ENCODE measurements at regions not wholly inside any gene's neighbourhood (a gene's known extent, or its start where the extent isn't known, plus 50 kb on each side); places are given as distances from the start of the nearest gene placed in this dataset.

DNA sequence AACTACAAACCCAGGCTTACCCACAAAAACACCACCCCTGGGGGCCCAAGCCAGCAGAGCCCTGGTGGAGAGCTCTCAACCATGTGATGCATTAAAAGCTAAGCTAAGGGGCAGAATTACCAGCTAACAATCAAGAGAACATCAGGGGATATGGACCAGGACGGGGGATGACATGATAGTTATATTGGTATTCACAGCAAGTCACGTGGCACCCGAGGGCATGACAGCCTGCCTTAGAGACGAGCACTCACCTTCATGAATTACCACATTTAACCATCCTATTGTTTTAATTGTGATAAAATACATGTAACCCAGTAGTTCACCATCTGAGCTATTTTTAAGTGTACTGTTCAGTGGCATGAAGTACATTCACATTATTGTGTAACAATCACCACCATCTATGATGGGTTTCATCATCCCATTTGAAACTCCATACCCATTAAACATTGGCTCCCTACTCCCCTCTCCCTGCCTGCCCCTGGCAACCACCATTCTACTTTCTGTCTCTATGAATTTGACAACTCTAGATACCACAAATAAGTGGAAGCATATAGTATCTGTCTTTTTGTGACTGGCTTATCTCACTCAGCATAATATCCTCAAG, 245.6 kb downstream of the ANAPC1 start:
- Histone ChIP-seq H3K36me3 (replicated peaks in 1 of 2; ENCODE audit: control insufficient read depth in 1 of 2, insufficient read depth in 2 of 2, low read length in 1 of 2) (no peaks in the 10 kb centered on the region), H3K27ac (ENCODE audit: low read depth in 2 of 2, low read length in 1 of 2) (no peak overlapping the region), H3K4me3 (ENCODE audit: low read depth in 2 of 2, low read length in 1 of 2) (no peak overlapping the region), H3K79me2 (ENCODE audit: insufficient read depth) (no peaks in the 10 kb centered on the region), H3K4me2 (no peak overlapping the region), H3K4me1 (ENCODE audit: control insufficient read depth in 1 of 2, insufficient read depth in 2 of 2, low read depth in 1 of 2, low read length in 1 of 2) (no peaks in the 10 kb centered on the region; a peak in 2 of 4 replicates), H3K27me3 (ENCODE audit: insufficient read depth) (no peaks in the 10 kb centered on the region), H3K9me2 (no peaks in the 10 kb centered on the region), H3K9me3 (no peaks in the 10 kb centered on the region), H3F3A (replicated peaks; ENCODE audit: insufficient read depth) (no peaks in the 10 kb centered on the region), H4K20me1 (ENCODE audit: insufficient read depth) (no peaks in the 10 kb centered on the region), H3K9ac (no peak overlapping the region), H2AFZ (ENCODE audit: low read depth) (no peak overlapping the region)
- ChIA-PET POLR2A (no interaction called here), CTCF (no interaction called here)
- WGBS (ENCODE audit: low lambda C conversion rate) = 54% methylated on average over 4 of the region's 4 CpGs
- TF ChIP-seq GATA2 (CRISPR knock-in tag; IDR thresholded peaks at IDR 0.05) = no peak
- TF ChIP-seq FOXM1 (IDR thresholded peaks at IDR 0.05; ENCODE audit: low read depth) = no peak
- no peak for TF ChIP-seq RFX5 (IDR thresholded peaks at IDR 0.05; ENCODE audit: low read length)
- TF ChIP-seq NRF1 (IDR thresholded peaks at IDR 0.05; ENCODE audit: low read depth, low read length) = no peak
- no peak for TF ChIP-seq NFIC (IDR thresholded peaks at IDR 0.05; ENCODE audit: borderline replicate concordance)
- TF ChIP-seq TCF12 (IDR thresholded peaks at IDR 0.05) = no peak
- no peak for TF ChIP-seq ELF1 (IDR thresholded peaks at IDR 0.05)
- no peak for TF ChIP-seq CTCF (IDR thresholded peaks at IDR 0.05)
- TF ChIP-seq CHD2 (IDR thresholded peaks at IDR 0.05; ENCODE audit: low read length, partially characterized antibody) = no peak
- TF ChIP-seq SMC3 (IDR thresholded peaks at IDR 0.05; ENCODE audit: low read depth, low read length) = no peak
- no peak for TF ChIP-seq FOXJ3 (CRISPR knock-in tag; IDR thresholded peaks at IDR 0.05)
- DNase-seq = no peak

DNA sequence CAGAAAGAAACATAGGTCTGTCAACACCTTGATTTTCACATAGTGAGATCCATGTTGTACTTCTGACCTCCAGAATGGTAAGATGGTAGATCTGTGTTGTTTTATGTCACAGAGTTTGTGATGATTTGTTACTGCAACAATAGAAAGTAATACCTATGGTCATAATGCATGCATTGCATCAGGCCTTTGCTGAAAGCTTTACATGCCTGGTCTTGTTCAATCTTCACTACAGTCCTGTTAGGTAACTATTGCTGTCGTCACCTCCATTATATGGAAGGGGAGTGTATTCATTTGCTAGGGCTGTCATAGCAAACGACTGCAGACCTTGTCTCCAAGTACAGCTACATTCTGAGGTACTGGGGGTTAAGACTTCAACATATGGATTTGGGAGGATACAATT, 243.5 kb downstream of the ANAPC1 start:
- Histone ChIP-seq H3K4me1 (ENCODE audit: control insufficient read depth in 1 of 2, insufficient read depth in 2 of 2, low read depth in 1 of 2, low read length in 1 of 2) (no peaks in the 10 kb centered on the region; a peak in 1 of 4 replicates), H2AFZ (ENCODE audit: low read depth) (no peak overlapping the region), H4K20me1 (ENCODE audit: insufficient read depth) (no peaks in the 10 kb centered on the region), H3K4me3 (ENCODE audit: low read depth in 2 of 2, low read length in 1 of 2) (no peak overlapping the region), H3K36me3 (replicated peaks in 1 of 2; ENCODE audit: control insufficient read depth in 1 of 2, insufficient read depth in 2 of 2, low read length in 1 of 2) (no peaks in the 10 kb centered on the region), H3K9me2 (no peaks in the 10 kb centered on the region), H3K79me2 (ENCODE audit: insufficient read depth) (no peaks in the 10 kb centered on the region), H3K27ac (ENCODE audit: low read depth in 2 of 2, low read length in 1 of 2) (no peak overlapping the region), H3K9me3 (no peaks in the 10 kb centered on the region), H3K27me3 (ENCODE audit: insufficient read depth) (no peaks in the 10 kb centered on the region), H3K9ac (no peak overlapping the region), H3K4me2 (no peak overlapping the region), H3F3A (replicated peaks; ENCODE audit: insufficient read depth) (no peaks in the 10 kb centered on the region)
- ChIA-PET POLR2A (no interaction called here), CTCF (no interaction called here)
- no peak for DNase-seq
- WGBS (ENCODE audit: low lambda C conversion rate) = 36% methylated on average over 2 of the region's 2 CpGs
- TF ChIP-seq USF2 (IDR thresholded peaks at IDR 0.05; ENCODE audit: borderline replicate concordance, low read depth, low read length) = no peak
- no peak for TF ChIP-seq GABPA (IDR thresholded peaks at IDR 0.05; ENCODE audit: low read depth)
- TF ChIP-seq, protein P1, sequence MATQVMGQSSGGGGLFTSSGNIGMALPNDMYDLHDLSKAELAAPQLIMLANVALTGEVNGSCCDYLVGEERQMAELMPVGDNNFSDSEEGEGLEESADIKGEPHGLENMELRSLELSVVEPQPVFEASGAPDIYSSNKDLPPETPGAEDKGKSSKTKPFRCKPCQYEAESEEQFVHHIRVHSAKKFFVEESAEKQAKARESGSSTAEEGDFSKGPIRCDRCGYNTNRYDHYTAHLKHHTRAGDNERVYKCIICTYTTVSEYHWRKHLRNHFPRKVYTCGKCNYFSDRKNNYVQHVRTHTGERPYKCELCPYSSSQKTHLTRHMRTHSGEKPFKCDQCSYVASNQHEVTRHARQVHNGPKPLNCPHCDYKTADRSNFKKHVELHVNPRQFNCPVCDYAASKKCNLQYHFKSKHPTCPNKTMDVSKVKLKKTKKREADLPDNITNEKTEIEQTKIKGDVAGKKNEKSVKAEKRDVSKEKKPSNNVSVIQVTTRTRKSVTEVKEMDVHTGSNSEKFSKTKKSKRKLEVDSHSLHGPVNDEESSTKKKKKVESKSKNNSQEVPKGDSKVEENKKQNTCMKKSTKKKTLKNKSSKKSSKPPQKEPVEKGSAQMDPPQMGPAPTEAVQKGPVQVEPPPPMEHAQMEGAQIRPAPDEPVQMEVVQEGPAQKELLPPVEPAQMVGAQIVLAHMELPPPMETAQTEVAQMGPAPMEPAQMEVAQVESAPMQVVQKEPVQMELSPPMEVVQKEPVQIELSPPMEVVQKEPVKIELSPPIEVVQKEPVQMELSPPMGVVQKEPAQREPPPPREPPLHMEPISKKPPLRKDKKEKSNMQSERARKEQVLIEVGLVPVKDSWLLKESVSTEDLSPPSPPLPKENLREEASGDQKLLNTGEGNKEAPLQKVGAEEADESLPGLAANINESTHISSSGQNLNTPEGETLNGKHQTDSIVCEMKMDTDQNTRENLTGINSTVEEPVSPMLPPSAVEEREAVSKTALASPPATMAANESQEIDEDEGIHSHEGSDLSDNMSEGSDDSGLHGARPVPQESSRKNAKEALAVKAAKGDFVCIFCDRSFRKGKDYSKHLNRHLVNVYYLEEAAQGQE (IDR thresholded peaks at IDR 0.05; ENCODE audit: low read depth, low read length) = no peak
- TF ChIP-seq, protein P2, sequence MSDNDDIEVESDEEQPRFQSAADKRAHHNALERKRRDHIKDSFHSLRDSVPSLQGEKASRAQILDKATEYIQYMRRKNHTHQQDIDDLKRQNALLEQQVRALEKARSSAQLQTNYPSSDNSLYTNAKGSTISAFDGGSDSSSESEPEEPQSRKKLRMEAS (IDR thresholded peaks at IDR 0.05; ENCODE audit: low read depth) = no peak
- no peak for TF ChIP-seq FOXJ3 (CRISPR knock-in tag; IDR thresholded peaks at IDR 0.05)
- no peak for TF ChIP-seq ZBTB33 (IDR thresholded peaks at IDR 0.05; ENCODE audit: borderline replicate concordance, low read depth)
- no peak for TF ChIP-seq POLR2AphosphoS5 (IDR thresholded peaks at IDR 0.05; ENCODE audit: low read depth, low read length)
- TF ChIP-seq, protein P3, sequence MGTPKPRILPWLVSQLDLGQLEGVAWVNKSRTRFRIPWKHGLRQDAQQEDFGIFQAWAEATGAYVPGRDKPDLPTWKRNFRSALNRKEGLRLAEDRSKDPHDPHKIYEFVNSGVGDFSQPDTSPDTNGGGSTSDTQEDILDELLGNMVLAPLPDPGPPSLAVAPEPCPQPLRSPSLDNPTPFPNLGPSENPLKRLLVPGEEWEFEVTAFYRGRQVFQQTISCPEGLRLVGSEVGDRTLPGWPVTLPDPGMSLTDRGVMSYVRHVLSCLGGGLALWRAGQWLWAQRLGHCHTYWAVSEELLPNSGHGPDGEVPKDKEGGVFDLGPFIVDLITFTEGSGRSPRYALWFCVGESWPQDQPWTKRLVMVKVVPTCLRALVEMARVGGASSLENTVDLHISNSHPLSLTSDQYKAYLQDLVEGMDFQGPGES (IDR thresholded peaks at IDR 0.05; ENCODE audit: low read depth, low read length) = no peak
- no peak for TF ChIP-seq CHD2 (IDR thresholded peaks at IDR 0.05; ENCODE audit: low read length, partially characterized antibody)
